ENCODE measurements at regions not wholly inside any gene's neighbourhood (a gene's known extent, or its start where the extent isn't known, plus 50 kb on each side); places are given as distances from the start of the nearest gene placed in this dataset.
"Not testable (repeated sequence)": the region's sequence is repeated elsewhere in the genome, so short reads cannot be mapped to it uniquely, and the experiment has no call there.

DNA sequence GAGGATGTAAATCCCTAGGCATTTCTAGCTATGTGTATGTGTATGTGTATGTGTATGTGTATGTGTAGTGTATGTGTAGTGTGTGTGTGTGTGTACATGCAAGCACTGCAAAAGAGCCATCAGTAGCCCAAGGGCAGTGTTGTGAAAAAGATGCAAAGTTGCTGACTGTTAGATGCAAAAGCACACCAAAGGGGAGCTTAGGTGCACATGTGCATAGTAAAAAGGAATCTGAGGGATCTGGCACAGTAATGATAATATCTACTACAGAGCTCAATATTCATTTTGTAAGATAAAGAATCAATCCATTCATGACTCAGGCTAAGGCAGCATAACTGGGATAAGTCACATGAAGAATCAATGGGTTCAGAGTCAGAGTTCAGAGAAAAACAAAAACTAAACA lies 80.2 kb downstream of the TMEM47 start:
- no peak for DNase-seq

DNA sequence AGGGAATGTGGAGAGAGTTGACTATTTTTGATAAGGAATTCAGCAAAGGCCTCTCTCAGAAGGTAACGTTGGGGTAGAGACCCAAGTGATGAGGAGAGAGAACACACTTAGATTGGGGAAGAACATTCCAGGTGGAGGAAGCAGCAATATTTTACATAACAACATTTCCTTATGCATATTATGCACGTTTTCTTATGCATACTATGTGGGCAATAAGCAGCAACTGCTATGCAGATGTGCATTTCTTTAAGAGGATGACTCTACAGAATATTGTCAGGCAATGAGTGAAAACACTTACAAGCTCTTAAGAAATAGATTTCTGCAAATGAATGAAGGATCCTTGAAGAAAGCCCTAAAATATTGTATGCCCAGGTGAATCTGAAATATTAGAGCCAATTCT lies 91.1 kb downstream of the TMEM47 start:
- DNase-seq, result no peak

DNA sequence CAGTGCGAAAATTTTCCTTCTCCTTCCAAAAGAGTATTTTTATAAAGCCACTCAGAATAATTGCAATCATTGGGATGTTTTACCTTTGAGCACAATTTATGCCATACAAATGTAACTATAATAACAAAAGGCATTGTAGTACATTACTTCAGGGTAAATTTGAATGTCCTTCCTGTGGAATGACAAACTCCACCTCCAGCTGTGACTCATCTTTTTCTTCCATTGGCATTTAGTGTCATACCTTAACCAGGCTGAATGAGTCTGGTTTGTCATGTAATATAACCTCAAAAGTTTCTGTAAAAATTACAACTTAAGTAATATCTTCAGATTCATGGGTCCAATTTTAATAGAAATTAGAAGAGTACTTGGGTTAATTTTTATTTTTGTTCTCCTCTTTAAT lies 93.3 kb downstream of the TMEM47 start:
- peak; percentile 5 for DNase-seq

DNA sequence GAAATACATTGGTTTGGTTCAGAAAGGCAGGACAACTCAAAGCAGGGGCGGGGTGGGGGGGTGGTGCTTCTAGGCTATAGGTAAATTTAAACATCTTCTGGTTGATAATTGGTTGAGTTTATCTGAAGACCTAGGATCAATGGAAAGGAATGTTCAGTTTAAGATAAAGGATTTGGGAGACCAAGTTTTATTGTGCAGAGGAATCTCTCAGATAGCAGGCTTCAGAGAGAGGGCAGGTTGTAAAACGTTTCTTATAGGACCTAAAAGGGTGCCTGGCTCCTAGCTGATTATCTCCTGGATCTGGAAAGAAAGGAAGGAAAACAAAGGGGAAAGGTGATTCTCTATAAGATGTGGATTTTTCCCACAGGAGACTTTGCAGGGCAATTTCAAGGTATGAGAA lies 94.0 kb downstream of the TMEM47 start:
- DNase-seq, result no peak

DNA sequence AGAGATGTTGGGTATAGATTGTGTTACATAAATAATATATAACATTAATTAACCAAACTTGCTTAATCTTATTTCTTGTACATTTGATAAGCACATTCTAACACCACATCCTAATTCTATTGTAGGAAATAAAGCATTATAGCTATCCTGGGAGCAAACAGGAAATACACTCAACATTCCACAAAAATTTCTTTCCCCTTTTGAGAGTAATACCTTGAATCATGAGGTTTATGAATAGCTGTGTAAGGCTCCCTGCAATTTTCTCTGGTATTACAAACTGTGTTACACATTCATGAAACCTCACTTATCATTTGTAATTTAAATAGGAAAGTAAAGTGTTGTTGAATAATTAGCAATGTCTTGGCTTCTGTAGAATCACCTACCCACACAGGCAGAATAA lies 95.1 kb downstream of the TMEM47 start:
- no peak for DNase-seq

DNA sequence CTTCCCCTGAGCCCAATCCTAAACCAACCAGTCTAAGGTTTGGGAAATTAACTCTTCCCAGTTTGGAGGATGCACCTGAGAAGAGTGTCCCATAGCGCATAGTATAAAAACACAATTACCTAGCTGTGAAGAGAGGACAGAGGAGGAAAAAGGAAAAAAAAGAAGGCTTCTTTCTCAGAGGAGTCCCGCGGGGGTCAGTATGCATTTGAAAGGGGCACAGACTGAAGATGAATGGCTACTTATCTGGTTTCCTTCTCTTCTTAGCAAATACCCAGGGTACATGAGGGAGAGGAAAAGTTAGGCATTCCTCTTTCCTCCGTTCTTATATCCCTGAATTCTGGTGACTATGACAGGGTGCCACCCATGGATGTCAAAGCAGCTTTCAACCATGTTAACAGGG lies 96.9 kb downstream of the TMEM47 start:
- no peak for DNase-seq

DNA sequence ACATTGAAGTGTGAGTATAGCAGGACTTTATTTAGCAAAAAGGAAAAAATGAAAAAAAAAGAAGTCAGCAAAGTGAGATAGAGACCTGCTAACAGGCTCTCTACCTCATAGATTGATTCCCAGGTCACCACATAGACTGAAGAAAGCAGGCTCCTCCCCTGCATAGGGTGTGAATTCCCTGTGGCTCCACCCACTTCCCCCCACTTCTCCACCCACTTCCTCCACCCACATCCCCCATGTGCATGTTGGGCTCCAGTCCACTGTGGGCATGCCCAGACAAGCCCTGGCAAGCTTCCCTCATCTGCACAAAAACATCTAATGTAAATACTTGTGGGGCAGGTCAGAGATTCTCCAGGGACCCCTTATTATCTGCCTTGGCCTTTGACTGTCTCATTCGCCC lies 97.8 kb downstream of the TMEM47 start:
- DNase-seq, result peak; percentile 29

DNA sequence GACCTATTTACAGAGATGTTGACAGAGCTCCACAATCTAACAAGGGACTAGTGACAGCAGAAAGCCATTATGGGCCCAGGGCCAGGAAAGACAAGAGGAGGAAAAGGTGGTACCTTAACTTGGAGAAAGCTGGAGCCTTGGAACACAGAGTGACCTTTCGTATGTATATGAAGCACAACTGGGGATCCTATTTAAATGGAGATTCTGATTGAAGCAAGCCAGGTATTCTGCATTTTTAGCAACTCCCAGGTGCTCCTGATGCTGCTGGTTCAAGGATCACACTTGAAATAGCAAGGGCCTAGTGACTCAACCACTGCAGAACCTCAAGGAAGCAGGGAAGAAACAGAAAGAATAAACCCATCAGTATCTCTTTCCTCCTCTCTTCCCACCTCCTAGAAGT lies 99.4 kb downstream of the TMEM47 start:
- no peak for DNase-seq

DNA sequence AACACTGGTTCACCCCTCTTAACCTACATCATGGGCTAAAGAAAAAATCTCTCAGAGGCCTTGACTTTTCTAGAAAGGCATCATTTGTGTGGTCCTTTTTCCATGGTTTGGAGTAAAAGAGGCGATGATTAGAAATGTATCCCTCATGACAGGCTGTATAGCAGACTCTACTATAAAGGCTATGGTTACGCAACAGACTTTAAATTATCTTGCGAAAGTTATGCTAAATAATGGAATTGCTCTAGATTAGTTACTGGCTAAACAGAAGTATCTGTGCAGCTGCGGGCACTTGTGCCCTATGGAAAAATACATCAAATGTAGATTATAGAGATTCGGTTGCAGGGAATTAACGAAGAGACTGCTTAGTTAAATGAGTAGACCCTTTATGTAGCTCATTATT lies 101.6 kb downstream of the TMEM47 start:
- DNase-seq, result no peak

DNA sequence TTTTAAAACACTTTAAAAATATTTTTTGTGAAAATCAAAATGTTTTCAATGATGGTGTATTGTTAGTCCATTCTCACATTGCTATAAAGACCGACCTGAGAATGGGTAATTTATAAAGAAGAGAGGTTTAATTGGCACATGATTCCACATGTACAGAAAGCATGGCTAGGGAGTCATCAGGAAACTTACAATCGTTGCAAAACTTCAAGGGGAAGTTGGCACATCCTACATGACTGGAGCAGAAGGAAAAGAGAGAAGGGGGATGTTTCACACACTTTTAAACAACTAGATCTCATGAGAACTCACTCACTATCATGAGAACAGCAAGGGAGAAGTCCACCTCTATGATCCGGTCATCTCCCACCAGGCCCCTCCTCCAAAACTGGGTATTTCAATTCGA lies 110.7 kb downstream of the TMEM47 start:
- no peak for DNase-seq

DNA sequence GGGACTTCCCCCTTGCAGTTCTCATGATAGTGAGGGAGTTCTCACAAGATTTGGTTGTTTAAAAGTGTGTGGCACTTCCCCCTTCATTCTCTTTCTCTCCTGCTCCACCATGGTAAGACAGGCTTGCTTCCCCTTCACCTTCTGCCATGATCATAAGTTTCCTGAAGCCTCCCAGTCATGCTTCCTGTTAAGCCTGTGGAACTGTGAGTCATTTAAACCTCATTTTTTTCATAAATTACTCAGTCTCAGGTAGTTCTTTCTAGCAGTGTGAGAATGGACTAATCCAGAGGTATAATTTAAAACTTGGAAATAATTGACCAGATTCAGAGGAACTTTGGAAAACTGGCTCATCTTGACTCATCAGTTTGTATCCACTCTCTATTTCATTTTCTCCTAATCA lies 129.0 kb downstream of the TMEM47 start:
- no peak for DNase-seq

DNA sequence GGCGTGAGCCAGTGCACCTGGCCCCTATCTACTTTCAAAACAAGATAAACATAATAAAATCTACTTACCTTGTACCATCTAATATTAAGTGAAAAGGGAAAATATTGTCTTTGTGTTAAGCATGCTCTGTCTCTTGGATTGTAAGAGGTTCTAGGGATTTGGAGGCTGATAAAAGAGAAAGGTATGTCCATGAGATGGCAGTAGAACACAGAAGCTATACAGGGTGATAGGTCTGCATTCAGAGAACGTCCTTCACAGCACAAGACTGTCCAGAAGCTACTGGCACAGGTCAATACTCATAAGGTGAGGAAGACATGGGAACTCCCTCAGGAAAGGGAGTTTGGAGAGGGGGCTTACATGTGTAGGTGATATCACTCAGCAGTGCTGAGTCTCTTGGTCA lies 135.5 kb downstream of the TMEM47 start:
- DNase-seq, result no peak

DNA sequence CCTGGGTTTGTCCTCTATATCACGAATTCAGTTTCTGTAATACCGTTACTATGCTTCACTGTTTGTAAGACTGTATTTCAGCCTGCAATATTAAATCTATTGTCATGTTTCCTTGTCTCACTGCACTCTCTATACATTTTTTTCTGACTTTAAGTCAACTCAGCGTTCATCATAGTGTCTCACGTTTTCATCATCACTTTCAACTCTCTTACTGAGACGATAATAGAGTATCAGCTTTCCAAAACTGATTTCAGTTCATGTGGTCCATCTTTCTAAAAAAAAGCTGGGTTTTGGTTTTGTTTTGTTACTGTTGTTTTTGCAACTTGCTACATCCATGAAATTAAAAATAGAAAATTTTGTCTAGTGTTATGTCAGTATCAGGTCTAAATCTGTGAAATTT lies 147.7 kb downstream of the TMEM47 start:
- no peak for DNase-seq

DNA sequence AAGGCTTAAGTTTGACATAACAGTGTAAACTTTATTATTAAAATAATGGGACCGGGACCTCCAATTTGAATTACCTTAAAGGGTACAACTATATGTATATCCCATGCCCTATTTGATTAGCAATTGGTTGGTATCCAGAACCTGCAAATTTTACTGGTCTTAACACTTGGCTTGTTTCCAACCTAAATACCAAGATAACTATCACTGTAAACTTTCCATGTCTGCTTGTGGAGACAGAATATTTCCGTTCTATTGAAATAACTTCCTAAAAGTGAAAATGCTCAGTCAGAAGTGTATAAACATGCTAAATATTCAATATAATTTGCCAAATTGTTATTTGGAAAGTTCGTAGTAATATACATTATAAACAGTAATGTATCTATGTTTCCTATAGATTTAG lies 154.0 kb downstream of the TMEM47 start:
- DNase-seq, result no peak

DNA sequence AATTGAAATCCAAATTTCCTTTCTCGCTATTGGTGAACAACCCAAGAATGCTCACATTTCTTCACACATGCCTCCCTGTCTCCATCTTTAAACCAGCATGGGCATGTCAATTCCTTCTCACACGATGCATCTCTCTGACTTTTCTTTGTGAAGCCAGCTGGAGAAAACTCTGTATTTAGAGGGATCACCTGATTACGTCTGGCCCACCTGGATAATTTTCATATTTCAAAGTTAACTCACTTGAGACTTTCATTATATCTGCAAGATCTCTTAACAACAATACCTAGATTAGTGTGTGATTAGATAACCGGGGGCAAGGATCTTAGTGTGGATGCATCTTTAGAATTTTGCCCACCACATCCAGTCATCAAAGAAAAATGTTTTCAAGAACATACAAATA lies 164.0 kb downstream of the TMEM47 start:
- DNase-seq, result no peak

DNA sequence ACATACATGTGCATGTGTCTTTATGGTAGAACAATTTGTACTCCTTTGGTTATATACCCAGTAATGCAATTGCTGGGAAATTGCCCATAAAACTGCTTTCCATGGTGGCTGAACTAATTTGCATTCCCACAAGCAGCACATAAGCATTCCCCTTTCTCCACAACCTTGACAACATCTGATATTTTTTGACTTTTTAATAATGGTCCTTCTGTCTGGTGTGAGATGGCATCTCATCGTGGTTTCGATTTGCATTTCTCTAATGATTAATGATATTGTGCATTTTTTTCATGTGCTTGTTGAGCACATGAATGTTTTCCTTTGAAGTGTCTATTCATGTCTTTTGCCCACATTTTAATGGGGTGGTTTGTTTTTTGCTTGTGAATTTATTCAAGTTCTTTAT lies 166.0 kb downstream of the TMEM47 start:
- DNase-seq, result no peak

DNA sequence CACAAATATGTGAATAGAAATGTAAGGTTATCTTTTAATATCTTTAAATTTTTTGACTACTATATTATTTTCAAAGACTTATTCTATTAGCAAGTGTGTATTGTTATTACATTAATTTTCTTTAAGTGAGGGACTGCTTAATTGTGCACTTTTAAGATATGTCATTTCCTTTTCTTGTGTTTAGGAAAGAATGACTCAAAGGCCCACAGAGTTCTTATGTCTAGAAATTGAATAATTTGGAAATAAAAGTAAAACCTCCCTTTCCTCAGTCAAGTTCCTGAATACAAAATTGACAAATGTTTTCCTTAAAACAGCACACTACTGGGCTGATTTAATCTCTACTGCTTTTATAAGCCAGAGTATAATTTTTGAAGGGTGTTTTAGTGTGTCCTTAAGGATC lies 169.7 kb downstream of the TMEM47 start:
- DNase-seq, result no peak

DNA sequence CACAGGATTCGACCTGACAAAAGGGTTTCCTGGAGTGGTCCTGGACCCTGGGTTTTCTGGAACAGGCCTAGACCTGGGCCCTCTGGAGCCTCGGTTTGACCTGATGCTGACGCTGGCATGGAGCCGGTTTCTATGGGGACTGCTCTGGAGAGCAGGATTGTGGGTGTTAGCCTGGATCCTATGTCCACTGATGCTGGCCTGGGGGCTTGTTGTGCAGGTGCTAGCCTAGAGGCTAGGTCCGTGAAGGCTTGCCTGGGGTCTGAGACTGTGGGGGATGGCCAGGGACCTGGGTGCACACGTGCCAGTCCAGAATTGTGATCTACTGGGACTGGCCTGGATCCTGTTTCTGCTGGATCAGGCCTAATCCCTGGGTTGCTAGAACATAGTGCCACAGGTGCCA lies 173.1 kb downstream of the TMEM47 start:
- DNase-seq, result no peak

DNA sequence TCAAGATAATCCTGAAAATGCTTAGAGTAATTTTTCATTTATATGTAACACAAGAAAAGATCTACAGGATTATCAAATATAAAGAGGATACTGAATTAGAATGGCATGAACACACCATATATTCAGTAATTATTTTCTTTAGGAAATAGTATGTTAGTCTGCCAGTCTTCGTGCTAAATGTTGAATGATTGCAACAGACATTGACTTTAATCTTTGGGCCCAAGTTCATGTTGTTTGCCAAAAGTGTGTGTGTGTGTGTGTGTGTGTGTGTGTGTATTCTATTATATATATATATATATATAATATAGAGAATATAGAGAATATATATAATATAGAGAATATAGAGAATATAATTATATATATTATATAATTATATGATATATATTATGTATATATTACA lies 186.6 kb downstream of the TMEM47 start:
- DNase-seq, result no peak

DNA sequence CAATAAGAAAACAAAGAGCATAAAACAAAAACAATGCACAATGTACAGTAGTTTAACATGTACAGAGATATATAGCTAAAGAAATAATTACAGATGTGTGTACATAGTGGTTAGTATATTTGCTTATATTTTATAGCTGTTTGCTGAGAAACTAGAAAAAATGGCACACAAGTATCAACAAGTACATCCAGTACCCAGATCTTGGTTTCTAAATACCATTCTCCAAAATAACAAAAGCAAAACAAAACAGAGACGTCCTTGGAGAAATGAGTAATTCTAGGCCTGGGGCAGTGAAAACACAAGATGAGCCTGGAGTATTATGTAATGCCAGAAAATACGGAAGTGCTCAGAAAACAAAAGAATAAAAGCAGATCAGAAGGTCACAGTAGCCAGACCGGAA lies 189.6 kb downstream of the TMEM47 start:
- DNase-seq, result no peak

DNA sequence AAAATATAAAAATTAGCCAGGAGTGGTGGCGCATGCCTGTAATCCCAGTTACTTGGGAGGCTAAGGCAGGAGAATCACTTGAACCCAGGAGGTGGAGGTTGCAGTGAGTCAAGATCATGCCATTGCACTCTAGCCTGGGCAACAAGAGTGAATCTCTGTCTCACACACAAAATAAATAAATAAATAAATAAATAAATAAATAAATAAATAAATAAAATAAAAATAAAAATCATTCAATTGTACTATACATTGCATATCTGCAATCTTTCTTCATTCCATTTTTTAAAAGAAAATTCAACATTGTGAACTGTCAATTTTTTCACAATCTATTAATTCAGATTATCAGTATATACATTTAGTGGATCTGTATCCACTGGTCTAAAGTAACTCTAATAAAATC lies 193.9 kb downstream of the TMEM47 start:
- not testable (repeated sequence) for DNase-seq

DNA sequence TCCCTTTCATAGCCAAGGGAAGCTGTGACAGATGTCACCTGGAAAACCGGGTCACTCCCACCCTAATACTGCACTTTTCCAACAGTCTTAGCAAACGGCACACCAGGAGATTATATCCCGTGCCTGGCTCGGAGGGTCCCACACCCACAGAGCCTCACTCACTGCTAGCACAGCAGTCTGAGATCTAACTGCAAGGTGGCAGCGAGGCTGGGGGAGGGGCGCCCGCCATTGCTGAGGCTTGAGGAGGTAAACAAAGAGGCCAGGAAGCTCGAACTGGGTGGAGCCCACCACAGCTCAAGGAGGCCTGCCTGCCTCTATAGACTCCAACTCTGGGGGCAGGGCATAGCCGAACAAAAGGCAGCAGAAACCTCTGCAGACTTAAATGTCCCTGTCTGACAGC lies 199.2 kb downstream of the TMEM47 start:
- DNase-seq, result not testable (repeated sequence)

DNA sequence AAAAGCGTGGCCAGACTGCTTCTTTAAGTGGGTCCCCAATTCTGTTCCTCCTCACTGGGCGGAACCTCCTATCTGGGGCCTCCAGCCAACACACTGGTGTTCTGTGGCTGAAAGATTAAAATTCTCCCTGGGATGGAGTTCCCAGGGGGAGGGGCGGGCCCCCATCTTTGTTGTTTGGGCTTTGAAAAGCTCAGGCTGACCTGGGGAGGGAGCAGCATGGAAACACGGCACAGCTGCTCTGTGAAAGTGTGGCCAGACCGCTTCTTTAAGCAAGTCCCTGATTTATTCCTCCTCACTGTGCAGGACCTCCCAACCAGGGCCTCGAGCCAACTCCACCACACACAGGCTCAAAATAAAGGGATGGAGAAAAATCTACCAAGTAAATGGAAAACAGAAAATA lies 219.5 kb downstream of the TMEM47 start:
- DNase-seq, result no peak

DNA sequence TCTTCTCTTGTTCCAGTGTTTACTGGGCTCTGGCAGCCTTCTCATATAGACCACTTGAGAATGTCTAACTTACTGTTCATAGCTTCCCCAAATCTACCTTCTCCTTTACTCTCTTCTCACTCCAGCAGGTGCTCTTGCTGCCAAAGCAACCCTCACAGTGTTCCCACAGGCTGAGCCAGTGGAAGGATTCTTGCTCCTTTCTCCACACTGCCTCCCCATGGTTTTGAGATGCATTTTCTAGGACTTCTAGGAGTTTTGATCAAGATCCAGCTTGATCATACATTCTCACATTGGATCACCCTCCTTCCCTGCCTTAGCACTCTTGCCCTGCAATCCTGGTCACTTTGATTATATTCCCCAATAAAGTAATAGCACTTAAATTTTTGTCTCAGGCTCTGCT lies 230.8 kb downstream of the TMEM47 start:
- no peak for DNase-seq

DNA sequence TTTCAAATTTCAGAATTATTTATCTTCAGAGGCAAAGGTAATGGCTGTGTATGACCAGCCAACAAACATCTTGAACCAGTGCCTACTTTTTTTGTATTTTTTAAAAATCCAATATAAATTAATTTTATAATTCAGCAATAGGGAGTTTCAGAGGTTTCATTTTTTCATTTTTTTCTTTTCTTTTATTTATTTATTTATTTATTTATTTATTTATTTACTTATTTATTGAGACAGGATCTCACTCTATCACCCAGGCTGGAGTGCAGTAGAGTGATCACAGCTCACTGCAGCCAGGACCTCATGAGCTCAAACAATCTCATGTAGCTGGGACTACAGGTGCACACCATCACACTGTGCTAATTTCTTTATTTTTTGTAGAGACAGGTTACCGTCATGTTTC lies 250.5 kb downstream of the TMEM47 start:
- no peak for DNase-seq

DNA sequence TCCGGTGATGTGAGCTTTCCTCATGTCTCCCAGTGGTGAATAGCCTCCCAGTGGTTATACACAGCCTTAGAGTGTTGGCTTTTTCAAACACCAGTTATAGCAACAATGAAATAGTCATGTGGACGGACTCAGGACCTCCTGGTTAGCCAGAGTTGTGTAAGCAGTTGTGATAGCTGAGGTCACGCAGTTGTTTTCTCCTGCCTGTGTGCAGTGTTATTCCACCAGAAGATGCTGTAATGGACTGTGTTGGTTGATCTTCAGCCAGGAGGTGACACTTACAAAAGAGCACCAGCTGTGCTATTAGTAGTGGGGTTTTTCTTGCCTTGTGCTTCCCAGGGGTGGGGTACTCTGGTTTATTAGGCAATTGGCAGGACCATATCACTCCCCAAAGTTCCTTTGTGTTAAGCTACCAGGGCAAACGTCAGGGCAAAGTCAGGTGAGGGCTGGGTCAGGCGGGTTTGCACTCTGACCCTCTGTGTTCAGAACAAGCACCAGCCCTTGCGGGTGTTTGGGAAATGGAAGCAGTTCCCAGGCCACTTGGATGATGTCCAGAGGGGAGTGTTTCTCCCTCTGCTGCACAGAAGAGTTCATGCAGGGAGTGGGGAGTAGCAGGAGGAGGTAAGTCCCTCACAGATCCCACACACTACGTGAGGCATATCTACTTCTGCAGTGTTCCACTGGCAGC lies 252.6 kb downstream of the TMEM47 start:
- DNase-seq, result no peak

Data from fibroblast of skin of right biceps (primary cell).